ENCODE measurements at regions not wholly inside any gene's neighbourhood (a gene's known extent, or its start where the extent isn't known, plus 50 kb on each side); places are given as distances from the start of the nearest gene placed in this dataset.
A peak's percentile ranks its signal among the peaks of the same experiment; 100 is the strongest.

- Histone ChIP-seq H3K9me3 (no peaks in the 10 kb centered on the region), H3K27ac (no peak overlapping the region), H3K27me3 (no peaks in the 10 kb centered on the region), H3K36me3 (no peaks in the 10 kb centered on the region), H3K4me3 (no peak overlapping the region), H3K4me1 (no peaks in the 10 kb centered on the region)
- 93 to 94% methylated on average over 16 to 17 of the region's 17 CpGs for WGBS, 2 donors
- DNase-seq (ENCODE audit: low spot score in 2 of 2): no peak
- no peak for TF ChIP-seq EP300 (IDR thresholded peaks at IDR 0.05)
- TF ChIP-seq POLR2A (IDR thresholded peaks at IDR 0.05): no peak
- no peak for TF ChIP-seq CTCF (IDR thresholded peaks at IDR 0.05)
These were observed 871.6 kb downstream of the SLITRK6 start for GRCh38 chr13:84927442-84928169.

GRCh38 chr13:84925443-84925842 lies 873.8 kb downstream of the SLITRK6 start:
- TF ChIP-seq CTCF (IDR thresholded peaks at IDR 0.05) (no peak), POLR2A (IDR thresholded peaks at IDR 0.05) (no peak), EP300 (IDR thresholded peaks at IDR 0.05) (no peak)
- no peaks in the 10 kb centered on the region for H3K27me3 ChIP-seq
- 78 to 84% methylated on average over 4 of the region's 4 CpGs for WGBS, 2 donors
- H3K36me3 ChIP-seq: no peaks in the 10 kb centered on the region
- no peaks in the 10 kb centered on the region for H3K9me3 ChIP-seq
- DNase-seq (ENCODE audit: low spot score in 2 of 2): no peak
- H3K4me1 ChIP-seq: no peaks in the 10 kb centered on the region
- no peak overlapping the region for H3K4me3 ChIP-seq
- no peak overlapping the region for H3K27ac ChIP-seq

- H3K4me3 ChIP-seq: no peak overlapping the region
- H3K36me3 ChIP-seq: no peaks in the 10 kb centered on the region
- no peaks in the 10 kb centered on the region for H3K27me3 ChIP-seq
- TF ChIP-seq EP300 (IDR thresholded peaks at IDR 0.05): no peak
- no peak for TF ChIP-seq CTCF (IDR thresholded peaks at IDR 0.05)
- TF ChIP-seq POLR2A (IDR thresholded peaks at IDR 0.05): no peak
- H3K9me3 ChIP-seq: no peaks in the 10 kb centered on the region
- WGBS, 2 donors: 26 to 36% methylated on average over 1 of the region's 1 CpG
- DNase-seq (ENCODE audit: low spot score in 2 of 2): no peak
- H3K4me1 ChIP-seq: no peaks in the 10 kb centered on the region
- H3K27ac ChIP-seq: no peak overlapping the region
These were observed 875.4 kb downstream of the SLITRK6 start for GRCh38 chr13:84923831-84924230.

- no peaks in the 10 kb centered on the region for H3K9me3 ChIP-seq
- no peak overlapping the region for H3K27ac ChIP-seq
- no peaks in the 10 kb centered on the region for H3K36me3 ChIP-seq
- H3K4me3 ChIP-seq: no peak overlapping the region
- no peak for DNase-seq (ENCODE audit: low spot score in 2 of 2)
- H3K27me3 ChIP-seq: no peaks in the 10 kb centered on the region
- H3K4me1 ChIP-seq: peaks cover 0 to 3% (median 0%) of the 10 kb centered on the region in 4 donors
- TF ChIP-seq POLR2A (IDR thresholded peaks at IDR 0.05): no peak
- peak; percentile 16 to 48 (median 29) for TF ChIP-seq CTCF (IDR thresholded peaks at IDR 0.05)
- TF ChIP-seq EP300 (IDR thresholded peaks at IDR 0.05): no peak
- 38 to 42% methylated on average over 4 of the region's 4 CpGs for WGBS, 2 donors
These were observed 881.9 kb downstream of the SLITRK6 start for GRCh38 chr13:84917252-84917878.

- 64 to 66% methylated on average over 2 of the region's 2 CpGs for WGBS, 2 donors
These were observed 886.5 kb downstream of the SLITRK6 start for GRCh38 chr13:84912720-84913119.

More at GRCh38 chr13:84912720-84913119, 886.5 kb downstream of the SLITRK6 start:
- no peak for DNase-seq (ENCODE audit: low spot score in 2 of 2)
- no peaks in the 10 kb centered on the region for H3K36me3 ChIP-seq
- no peaks in the 10 kb centered on the region for H3K27me3 ChIP-seq
- H3K27ac ChIP-seq: no peak overlapping the region
- H3K4me3 ChIP-seq: no peak overlapping the region
- no peaks in the 10 kb centered on the region for H3K9me3 ChIP-seq
- no peak for TF ChIP-seq POLR2A (IDR thresholded peaks at IDR 0.05)
- no peak for TF ChIP-seq EP300 (IDR thresholded peaks at IDR 0.05)
- TF ChIP-seq CTCF (IDR thresholded peaks at IDR 0.05): no peak
- H3K4me1 ChIP-seq: peaks cover 0 to 3% (median 0%) of the 10 kb centered on the region in 4 donors

Data from tibial nerve (tissue), 4 donors.